PC-9 (cell line): ENCODE measurements at regions not wholly inside any gene's neighbourhood (a gene's known extent, or its start where the extent isn't known, plus 50 kb on each side); places are given as distances from the start of the nearest gene placed in this dataset.
"Not testable (repeated sequence)": the region's sequence is repeated elsewhere in the genome, so short reads cannot be mapped to it uniquely, and the experiment has no call there.

Experiments
- BruUV-seq: library from RNA; stranded (reverse); fragments of 400-500 nt; replicated peaks from 2 replicates; lab custom pipeline; 2021; lab: Mats Ljungman, UMichigan
- CTCF ChIA-PET: fragments of 300-600 bp; sonication (Branson Sonifier 250); formaldehyde crosslinking; loops from one replicate; lab custom pipeline; 2022; ENCODE audit warnings: antibody characterized with exemption; lab: Charles Lee
- POLR2A ChIA-PET: fragments of 300-600 bp; sonication (Branson Sonifier 250); formaldehyde crosslinking; loops from one replicate; lab custom pipeline; 2022; ENCODE audit warnings: antibody characterized with exemption; ENCODE audit not compliant: unreplicated experiment; lab: Charles Lee
- DNase-seq, 2 experiments: peaks; one replicate each; pipeline versions ENCODE4 v3.0.0 to v3.0.0-alpha.2; 2015 to 2022; ENCODE audit warnings: mixed read lengths in 1 of 2
- H2AFZ ChIP-seq: fragments of 200-600 bp; sonication (generic); 2 replicates; pipeline ENCODE4 v1.8.1; 2017; ENCODE audit warnings: antibody characterized with exemption
- H3F3A ChIP-seq: fragments of 200-600 bp; sonication (generic); 2 replicates; pipeline ENCODE4 v1.8.1; 2017; ENCODE audit warnings: antibody characterized with exemption, mild to moderate bottlenecking, low read depth; ENCODE audit not compliant: insufficient read depth
- H3K27ac ChIP-seq: fragments of 200-600 bp; sonication (generic); 2 replicates; pipeline ENCODE4 v1.6.1; 2016; ENCODE audit warnings: mixed run types
- H3K27me3 ChIP-seq: fragments of 200-600 bp; sonication (generic); 2 replicates; pipeline ENCODE4 v1.6.1; 2016; ENCODE audit warnings: low read depth, mixed run types; ENCODE audit not compliant: insufficient read depth
- H3K36me3 ChIP-seq: fragments of 200-600 bp; sonication (generic); 2 replicates; pipeline ENCODE4 v1.6.1; 2016; ENCODE audit warnings: low read depth, mixed run types
- H3K4me1 ChIP-seq: fragments of 200-600 bp; sonication (generic); replicated peaks from 2 replicates; pipeline ENCODE4 v1.6.1; 2016; ENCODE audit warnings: mixed run types; ENCODE audit not compliant: insufficient read depth
- H3K4me2 ChIP-seq: fragments of 200-600 bp; sonication (generic); 2 replicates; pipeline ENCODE4 v1.6.1; 2017; ENCODE audit warnings: mixed run types
- H3K4me3 ChIP-seq: fragments of 200-600 bp; sonication (generic); 2 replicates; pipeline ENCODE4 v1.6.1; 2016; ENCODE audit warnings: mixed run types
- H3K79me2 ChIP-seq: fragments of 200-600 bp; sonication (generic); 2 replicates; pipeline ENCODE4 v1.6.1; 2017; ENCODE audit warnings: low read depth, mixed run types
- H3K9me2 ChIP-seq: fragments of 200-600 bp; sonication (generic); 2 replicates; pipeline ENCODE4 v1.8.1; 2017; ENCODE audit warnings: mild to moderate bottlenecking; ENCODE audit not compliant: insufficient read depth
- H3K9me3 ChIP-seq: fragments of 200-600 bp; sonication (generic); 2 replicates; pipeline ENCODE4 v1.8.1; 2016; ENCODE audit warnings: low read depth; ENCODE audit not compliant: insufficient read depth
- H4K20me1 ChIP-seq: fragments of 200-600 bp; sonication (generic); 2 replicates; pipeline ENCODE4 v1.8.1; 2017; ENCODE audit not compliant: insufficient read depth
- CTCF ChIP-seq: fragments of 200-600 bp; sonication (generic); conservative IDR thresholded peaks from 2 replicates; pipeline ENCODE4 v1.6.1; 2017; ENCODE audit warnings: mixed run types, antibody characterized with exemption, mild to moderate bottlenecking, moderate library complexity
- EZH2 ChIP-seq: fragments of 200-600 bp; sonication (generic); IDR thresholded peaks from 2 replicates; pipeline ENCODE4 v1.8.0; 2017; ENCODE audit warnings: antibody characterized with exemption, low read depth
- intact Hi-C: fragments of 100-400 bp; cut with micrococcal nuclease; formaldehyde crosslinking; loops from one replicate; pipeline ENCODE4 v1.10.0; 2022; ENCODE audit not compliant: unreplicated experiment

GRCh38 chr3:153275514-153275913 lies 113.5 kb downstream of the RAP2B start:
- Histone ChIP-seq H3K9me2 (no peaks in the 10 kb centered on the region), H3K4me3 (no peak overlapping the region), H3K4me2 (no peak overlapping the region), H3K4me1 (no peaks in the 10 kb centered on the region), H3K79me2 (no peaks in the 10 kb centered on the region), H4K20me1 (no peaks in the 10 kb centered on the region), H3K27ac (no peak overlapping the region), H3F3A (no peaks in the 10 kb centered on the region), H3K9me3 (no peaks in the 10 kb centered on the region), H3K27me3 (no peaks in the 10 kb centered on the region), H2AFZ (no peak overlapping the region), H3K36me3 (no peaks in the 10 kb centered on the region)
- POLR2A ChIA-PET = no interaction called here
- intact Hi-C loops = no loop called here
- TF ChIP-seq EZH2 (no peak), CTCF (no peak)
- BruUV-seq = no TSS peak
- CTCF ChIA-PET = no interaction called here
- DNase-seq = no peak

- H3K9me2 ChIP-seq = no peaks in the 10 kb centered on the region
- no peaks in the 10 kb centered on the region for H3K4me1 ChIP-seq
- no peaks in the 10 kb centered on the region for H3F3A ChIP-seq
- no peak overlapping the region for H2AFZ ChIP-seq
- H3K4me3 ChIP-seq = no peak overlapping the region
- intact Hi-C loops = no loop called here
- no peaks in the 10 kb centered on the region for H3K36me3 ChIP-seq
- CTCF ChIA-PET = interaction anchor here (0.6 kb wide), 1 partner anchor 844 kb away, joined by 11 read pairs; no protein-coding TSS in a partner anchor
- POLR2A ChIA-PET = no interaction called here
- no peaks in the 10 kb centered on the region for H3K9me3 ChIP-seq
- H3K27me3 ChIP-seq = no peaks in the 10 kb centered on the region
- H3K79me2 ChIP-seq = no peaks in the 10 kb centered on the region
- H4K20me1 ChIP-seq = no peaks in the 10 kb centered on the region
- no peak overlapping the region for H3K27ac ChIP-seq
- TF ChIP-seq CTCF (no peak), EZH2 (no peak)
- DNase-seq = no peak
- BruUV-seq = no TSS peak
- H3K4me2 ChIP-seq = no peak overlapping the region
Measured at GRCh38 chr3:153277029-153277428, 115.0 kb downstream of the RAP2B start.

- H2AFZ ChIP-seq, H3K27me3 ChIP-seq, POLR2A ChIA-PET, H3F3A ChIP-seq, H3K4me3 ChIP-seq, H3K9me3 ChIP-seq, H3K4me2 ChIP-seq, H3K27ac ChIP-seq, H3K9me2 ChIP-seq, CTCF ChIA-PET, BruUV-seq, H4K20me1 ChIP-seq, DNase-seq, H3K36me3 ChIP-seq, H3K79me2 ChIP-seq: not testable (repeated sequence)
- H3K4me1 ChIP-seq = peaks cover 22% of the 10 kb centered on the region
- intact Hi-C loops = loop anchor here (5.0 kb wide), 1 partner anchor 59 kb away; no protein-coding TSS in a partner anchor
Measured at GRCh38 chr3:153281236-153281997, 119.4 kb downstream of the RAP2B start.
